WTC11 (cell line): ENCODE measurements at regions not wholly inside any gene's neighbourhood (a gene's known extent, or its start where the extent isn't known, plus 50 kb on each side); places are given as distances from the start of the nearest gene placed in this dataset.
A peak's percentile ranks its signal among the peaks of the same experiment; 100 is the strongest.

Experiments used
- ATAC-seq: fragments of 200-7000 bp; cut with Tn5 transposase; 2 replicates; pipeline ENCODE4 v1.10.0; 2021; ENCODE audit warnings: mild to moderate bottlenecking, moderate library complexity
- CTCF ChIA-PET: fragments of 300-600 bp; sonication (Branson Sonifier 250); formaldehyde crosslinking; loops from one replicate; lab custom pipeline; 2021; ENCODE audit warnings: antibody characterized with exemption; lab: Charles Lee
- POLR2A ChIA-PET: fragments of 350-600 bp; sonication (Branson Sonifier 250); formaldehyde crosslinking; loops from one replicate; lab custom pipeline; 2021; ENCODE audit warnings: antibody characterized with exemption; lab: Charles Lee
- DNase-seq: peaks from one replicate; pipeline ENCODE4 v3.0.0; 2021; ENCODE audit warnings: low spot score
- H3K27ac Mint-ChIP-seq: 2 replicates; pipeline ENCODE4 v1.8.0; 2021; ENCODE audit warnings: mixed read lengths
- H3K27me3 Mint-ChIP-seq: 2 replicates; pipeline ENCODE4 v1.8.0; 2021; ENCODE audit warnings: low read depth, mild to moderate bottlenecking, moderate library complexity, mixed read lengths
- H3K36me3 Mint-ChIP-seq: 2 replicates; pipeline ENCODE4 v1.8.0; 2021; ENCODE audit warnings: mixed read lengths
- H3K4me1 Mint-ChIP-seq: 2 replicates; pipeline ENCODE4 v1.8.0; 2022; ENCODE audit warnings: mixed read lengths
- H3K4me3 Mint-ChIP-seq: 2 replicates; pipeline ENCODE4 v1.8.0; 2021; ENCODE audit warnings: mild to moderate bottlenecking, moderate library complexity, mixed read lengths
- H3K9me3 Mint-ChIP-seq: 2 replicates; pipeline ENCODE4 v1.8.0; 2021; ENCODE audit warnings: mixed read lengths
- CTCF ChIP-seq: fragments of 200-600 bp; IDR thresholded peaks from 2 replicates; pipeline ENCODE4 v1.8.0; 2022; ENCODE audit warnings: antibody characterized with exemption
- FOXK1 ChIP-seq: sonication (generic); formaldehyde crosslinking; IDR thresholded peaks from 2 replicates; pipeline ENCODE4 v1.8.0; 2022; ENCODE audit warnings: mild to moderate bottlenecking, moderate library complexity, missing genetic modification reagents
- GTF2I ChIP-seq: fragments of 250-450 bp; sonication (Bioruptor Pico); conservative IDR thresholded peaks from 2 replicates; pipeline ENCODE4 v1.4.0; 2021; ENCODE audit warnings: mild to moderate bottlenecking
- HMGA2 ChIP-seq: fragments of 250-450 bp; sonication (Bioruptor Pico); IDR thresholded peaks from 2 replicates; pipeline ENCODE4 v1.4.0; 2021; ENCODE audit warnings: mild to moderate bottlenecking, moderate library complexity
- MXD4 ChIP-seq: fragments of 250-450 bp; sonication (Bioruptor Pico); IDR thresholded peaks from 2 replicates; pipeline ENCODE4 v1.8.0; 2021; ENCODE audit warnings: mild to moderate bottlenecking, moderate library complexity, borderline replicate concordance
- RELA ChIP-seq: sonication (generic); formaldehyde crosslinking; IDR thresholded peaks from 2 replicates; pipeline ENCODE4 v1.8.1; 2022; ENCODE audit warnings: missing genetic modification reagents, mild to moderate bottlenecking, borderline replicate concordance
- SMAD4 ChIP-seq: sonication (generic); formaldehyde crosslinking; IDR thresholded peaks from 2 replicates; pipeline ENCODE4 v1.8.0; 2022; ENCODE audit warnings: mild to moderate bottlenecking, missing genetic modification reagents
- TEAD4 ChIP-seq: sonication (generic); formaldehyde crosslinking; IDR thresholded peaks from 2 replicates; pipeline ENCODE4 v1.8.0; 2022; ENCODE audit warnings: mild to moderate bottlenecking, missing genetic modification reagents
- ZNF281 ChIP-seq: sonication (generic); formaldehyde crosslinking; IDR thresholded peaks from 2 replicates; pipeline ENCODE4 v1.8.0; 2023; ENCODE audit warnings: mild to moderate bottlenecking, missing genetic modification reagents
- ZNF423 ChIP-seq: fragments of 250-450 bp; sonication (Bioruptor Pico); IDR thresholded peaks from 2 replicates; pipeline ENCODE4 v2.1.2; 2022; ENCODE audit warnings: mild to moderate bottlenecking, moderate library complexity
- ZNF671 ChIP-seq: fragments of 250-450 bp; sonication (Bioruptor Pico); IDR thresholded peaks from 2 replicates; pipeline ENCODE4 v1.8.0; 2021; ENCODE audit warnings: mild to moderate bottlenecking
- TF ChIP-seq, protein P1 (sequence below): fragments of 250-450 bp; sonication (Bioruptor Pico); IDR thresholded peaks from 2 replicates; pipeline ENCODE4 v1.9.0; 2021; ENCODE audit warnings: mild to moderate bottlenecking, borderline replicate concordance
- TF ChIP-seq, protein P2 (sequence below): sonication (generic); formaldehyde crosslinking; IDR thresholded peaks from 2 replicates; pipeline ENCODE4 v1.8.1; 2022; ENCODE audit warnings: mild to moderate bottlenecking, missing genetic modification reagents, moderate library complexity, borderline replicate concordance
- TF ChIP-seq, protein P3 (sequence below): sonication (generic); formaldehyde crosslinking; IDR thresholded peaks from 2 replicates; pipeline ENCODE4 v1.8.1; 2023; ENCODE audit warnings: mild to moderate bottlenecking, missing genetic modification reagents, moderate library complexity
- TF ChIP-seq, protein P4 (sequence below): sonication (generic); formaldehyde crosslinking; IDR thresholded peaks from 2 replicates; pipeline ENCODE4 v1.8.1; 2023; ENCODE audit warnings: mild to moderate bottlenecking, missing genetic modification reagents

DNA sequence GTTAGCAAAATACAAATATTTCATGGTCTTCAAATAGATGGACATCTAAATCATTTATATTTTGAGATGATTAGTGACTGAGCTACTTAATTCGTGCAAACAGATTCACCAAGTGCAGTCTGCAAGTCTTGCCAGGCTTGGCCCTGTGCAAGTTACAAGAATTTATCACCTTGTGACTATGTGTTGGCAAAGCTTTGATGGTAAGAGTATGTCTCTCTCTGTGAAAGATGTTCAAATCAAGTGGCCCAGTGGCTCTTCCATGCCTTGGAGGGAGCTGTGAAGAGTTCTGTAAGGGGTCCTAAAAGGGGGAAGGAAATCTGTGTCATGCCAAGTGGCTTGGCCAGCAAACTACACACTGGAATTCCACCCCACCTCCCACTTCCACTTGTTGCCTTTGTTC lies 397.3 kb downstream of the TYW1 start:
- ChIA-PET POLR2A (no interaction called here), CTCF (interaction anchor here (0.7 to 1.0 kb wide), 2 partner anchors 22 to 90 kb away, joined by 3 to 4 read pairs; no protein-coding TSS in a partner anchor)
- DNase-seq: no peak
- Mint-ChIP-seq H3K9me3 (peaks cover 7% of the 10 kb centered on the region; the same call in 1 of the 2 replicates), H3K4me1 (peaks cover 37% of the 10 kb centered on the region), H3K27me3 (no peaks in the 10 kb centered on the region), H3K27ac (no peak overlapping the region; the same call in 1 of the 2 replicates), H3K36me3 (peaks cover 2% of the 10 kb centered on the region; the same call in 1 of the 2 replicates), H3K4me3 (peak overlapping the region; percentile 58)
- TF ChIP-seq FOXK1 (CRISPR knock-in tag): no peak
- TF ChIP-seq, protein P1, sequence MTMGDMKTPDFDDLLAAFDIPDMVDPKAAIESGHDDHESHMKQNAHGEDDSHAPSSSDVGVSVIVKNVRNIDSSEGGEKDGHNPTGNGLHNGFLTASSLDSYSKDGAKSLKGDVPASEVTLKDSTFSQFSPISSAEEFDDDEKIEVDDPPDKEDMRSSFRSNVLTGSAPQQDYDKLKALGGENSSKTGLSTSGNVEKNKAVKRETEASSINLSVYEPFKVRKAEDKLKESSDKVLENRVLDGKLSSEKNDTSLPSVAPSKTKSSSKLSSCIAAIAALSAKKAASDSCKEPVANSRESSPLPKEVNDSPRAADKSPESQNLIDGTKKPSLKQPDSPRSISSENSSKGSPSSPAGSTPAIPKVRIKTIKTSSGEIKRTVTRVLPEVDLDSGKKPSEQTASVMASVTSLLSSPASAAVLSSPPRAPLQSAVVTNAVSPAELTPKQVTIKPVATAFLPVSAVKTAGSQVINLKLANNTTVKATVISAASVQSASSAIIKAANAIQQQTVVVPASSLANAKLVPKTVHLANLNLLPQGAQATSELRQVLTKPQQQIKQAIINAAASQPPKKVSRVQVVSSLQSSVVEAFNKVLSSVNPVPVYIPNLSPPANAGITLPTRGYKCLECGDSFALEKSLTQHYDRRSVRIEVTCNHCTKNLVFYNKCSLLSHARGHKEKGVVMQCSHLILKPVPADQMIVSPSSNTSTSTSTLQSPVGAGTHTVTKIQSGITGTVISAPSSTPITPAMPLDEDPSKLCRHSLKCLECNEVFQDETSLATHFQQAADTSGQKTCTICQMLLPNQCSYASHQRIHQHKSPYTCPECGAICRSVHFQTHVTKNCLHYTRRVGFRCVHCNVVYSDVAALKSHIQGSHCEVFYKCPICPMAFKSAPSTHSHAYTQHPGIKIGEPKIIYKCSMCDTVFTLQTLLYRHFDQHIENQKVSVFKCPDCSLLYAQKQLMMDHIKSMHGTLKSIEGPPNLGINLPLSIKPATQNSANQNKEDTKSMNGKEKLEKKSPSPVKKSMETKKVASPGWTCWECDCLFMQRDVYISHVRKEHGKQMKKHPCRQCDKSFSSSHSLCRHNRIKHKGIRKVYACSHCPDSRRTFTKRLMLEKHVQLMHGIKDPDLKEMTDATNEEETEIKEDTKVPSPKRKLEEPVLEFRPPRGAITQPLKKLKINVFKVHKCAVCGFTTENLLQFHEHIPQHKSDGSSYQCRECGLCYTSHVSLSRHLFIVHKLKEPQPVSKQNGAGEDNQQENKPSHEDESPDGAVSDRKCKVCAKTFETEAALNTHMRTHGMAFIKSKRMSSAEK (CRISPR knock-in tag): no peak
- TF ChIP-seq ZNF281 (CRISPR knock-in tag): no peak
- TF ChIP-seq GTF2I (CRISPR knock-in tag): no peak
- TF ChIP-seq SMAD4: no peak
- TF ChIP-seq ZNF671: no peak
- no peak for TF ChIP-seq HMGA2 (CRISPR knock-in tag)
- TF ChIP-seq RELA (CRISPR knock-in tag): no peak
- TF ChIP-seq, protein P2, sequence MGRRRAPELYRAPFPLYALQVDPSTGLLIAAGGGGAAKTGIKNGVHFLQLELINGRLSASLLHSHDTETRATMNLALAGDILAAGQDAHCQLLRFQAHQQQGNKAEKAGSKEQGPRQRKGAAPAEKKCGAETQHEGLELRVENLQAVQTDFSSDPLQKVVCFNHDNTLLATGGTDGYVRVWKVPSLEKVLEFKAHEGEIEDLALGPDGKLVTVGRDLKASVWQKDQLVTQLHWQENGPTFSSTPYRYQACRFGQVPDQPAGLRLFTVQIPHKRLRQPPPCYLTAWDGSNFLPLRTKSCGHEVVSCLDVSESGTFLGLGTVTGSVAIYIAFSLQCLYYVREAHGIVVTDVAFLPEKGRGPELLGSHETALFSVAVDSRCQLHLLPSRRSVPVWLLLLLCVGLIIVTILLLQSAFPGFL (CRISPR knock-in tag): no peak
- no peak for TF ChIP-seq TEAD4
- no peak for ATAC-seq

- H3K27ac Mint-ChIP-seq: 0 out of 2 replicates have a peak overlapping the region, but pooled peaks have one; percentile 3
- H3K4me3 Mint-ChIP-seq: no peak overlapping the region
- H3K9me3 Mint-ChIP-seq: peaks cover 22% of the 10 kb centered on the region
- DNase-seq: no peak
- no peak for ATAC-seq
- peaks cover 5% of the 10 kb centered on the region for H3K4me1 Mint-ChIP-seq
- peaks cover 13% of the 10 kb centered on the region for H3K36me3 Mint-ChIP-seq
- peaks cover 7% of the 10 kb centered on the region for H3K27me3 Mint-ChIP-seq
- ChIA-PET CTCF (interaction anchor here (0.6 to 1.2 kb wide), 2 partner anchors 27 to 667 kb away, joined by 4 read pairs; no protein-coding TSS in a partner anchor), POLR2A (no interaction called here)
- TF ChIP-seq ZNF423 (CRISPR knock-in tag) (no peak), CTCF (no peak), MXD4 (CRISPR knock-in tag) (no peak)
- TF ChIP-seq, protein P3, sequence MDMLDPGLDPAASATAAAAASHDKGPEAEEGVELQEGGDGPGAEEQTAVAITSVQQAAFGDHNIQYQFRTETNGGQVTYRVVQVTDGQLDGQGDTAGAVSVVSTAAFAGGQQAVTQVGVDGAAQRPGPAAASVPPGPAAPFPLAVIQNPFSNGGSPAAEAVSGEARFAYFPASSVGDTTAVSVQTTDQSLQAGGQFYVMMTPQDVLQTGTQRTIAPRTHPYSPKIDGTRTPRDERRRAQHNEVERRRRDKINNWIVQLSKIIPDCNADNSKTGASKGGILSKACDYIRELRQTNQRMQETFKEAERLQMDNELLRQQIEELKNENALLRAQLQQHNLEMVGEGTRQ (CRISPR knock-in tag): no peak
- TF ChIP-seq, protein P4, sequence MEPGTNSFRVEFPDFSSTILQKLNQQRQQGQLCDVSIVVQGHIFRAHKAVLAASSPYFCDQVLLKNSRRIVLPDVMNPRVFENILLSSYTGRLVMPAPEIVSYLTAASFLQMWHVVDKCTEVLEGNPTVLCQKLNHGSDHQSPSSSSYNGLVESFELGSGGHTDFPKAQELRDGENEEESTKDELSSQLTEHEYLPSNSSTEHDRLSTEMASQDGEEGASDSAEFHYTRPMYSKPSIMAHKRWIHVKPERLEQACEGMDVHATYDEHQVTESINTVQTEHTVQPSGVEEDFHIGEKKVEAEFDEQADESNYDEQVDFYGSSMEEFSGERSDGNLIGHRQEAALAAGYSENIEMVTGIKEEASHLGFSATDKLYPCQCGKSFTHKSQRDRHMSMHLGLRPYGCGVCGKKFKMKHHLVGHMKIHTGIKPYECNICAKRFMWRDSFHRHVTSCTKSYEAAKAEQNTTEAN (CRISPR knock-in tag): no peak
Measured at GRCh38 chr7:67398916-67399315, 402.3 kb downstream of the TYW1 start.
